BJ (cell line): ENCODE measurements at regions not wholly inside any gene's neighbourhood (a gene's known extent, or its start where the extent isn't known, plus 50 kb on each side); places are given as distances from the start of the nearest gene placed in this dataset.

Experiments
- CTCF ChIA-PET: fragments of 350-600 bp; formaldehyde crosslinking; extraction: SDS; loops from one replicate; lab custom pipeline; 2021; ENCODE audit warnings: antibody characterized with exemption, inconsistent platforms; lab: Yijun Ruan, JAX
- POLR2A ChIA-PET: fragments of 300-600 bp; sonication (Branson Sonifier 250); formaldehyde crosslinking; extraction: SDS; loops from one replicate; lab custom pipeline; 2021; ENCODE audit warnings: antibody characterized with exemption; lab: Charles Lee
- DNase-seq: peaks from one replicate; pipeline ENCODE4 v3.0.0-alpha.2; 2011; ENCODE audit warnings: low read depth
- H3K27me3 ChIP-seq: 2 replicates; pipeline ENCODE4 v1.6.0; 2011; ENCODE audit warnings: low read length; ENCODE audit not compliant: control insufficient read depth, insufficient read depth
- H3K36me3 ChIP-seq: 2 replicates; pipeline ENCODE4 v1.5.1; 2011; ENCODE audit warnings: low read length; ENCODE audit not compliant: control insufficient read depth, insufficient read depth
- H3K4me3 ChIP-seq: 2 replicates; pipeline ENCODE4 v1.5.1; 2011; ENCODE audit warnings: low read depth, mild to moderate bottlenecking, control low read depth, low read length
- CTCF ChIP-seq: IDR thresholded peaks from 2 replicates; pipeline ENCODE4 v1.5.1; 2011; ENCODE audit warnings: low read depth, mild to moderate bottlenecking, control low read depth, inconsistent platforms, low read length, moderate library complexity; ENCODE audit not compliant: insufficient read depth

- Histone ChIP-seq H3K4me3 (no peak overlapping the region), H3K27me3 (no peaks in the 10 kb centered on the region), H3K36me3 (no peaks in the 10 kb centered on the region)
- TF ChIP-seq CTCF, result no peak
- POLR2A ChIA-PET, result no interaction called here
- DNase-seq, result no peak
- CTCF ChIA-PET, result no interaction called here
Observed at GRCh38 chr10:65482848-65483247, 1443.0 kb upstream of the LRRTM3 start.

- no peaks in the 10 kb centered on the region for H3K27me3 ChIP-seq
- H3K36me3 ChIP-seq, result no peaks in the 10 kb centered on the region
- ChIA-PET CTCF (no interaction called here), POLR2A (no interaction called here)
- no peak for DNase-seq
- TF ChIP-seq CTCF, result no peak
- no peak overlapping the region for H3K4me3 ChIP-seq
Observed at GRCh38 chr10:65491799-65492198, 1434.0 kb upstream of the LRRTM3 start.

GRCh38 chr10:65496541-65496940 lies 1429.3 kb upstream of the LRRTM3 start:
- POLR2A ChIA-PET, result no interaction called here
- TF ChIP-seq CTCF, result no peak
- Histone ChIP-seq H3K4me3 (no peak overlapping the region), H3K36me3 (no peaks in the 10 kb centered on the region), H3K27me3 (no peaks in the 10 kb centered on the region)
- CTCF ChIA-PET, result no interaction called here
- DNase-seq, result no peak

GRCh38 chr10:65497837-65498236 lies 1428.0 kb upstream of the LRRTM3 start:
- Histone ChIP-seq H3K4me3 (no peak overlapping the region), H3K27me3 (no peaks in the 10 kb centered on the region), H3K36me3 (no peaks in the 10 kb centered on the region)
- TF ChIP-seq CTCF, result no peak
- DNase-seq, result no peak
- ChIA-PET POLR2A (no interaction called here), CTCF (no interaction called here)

- TF ChIP-seq CTCF, result no peak
- ChIA-PET CTCF (no interaction called here), POLR2A (no interaction called here)
- no peaks in the 10 kb centered on the region for H3K36me3 ChIP-seq
- H3K4me3 ChIP-seq, result no peak overlapping the region
- DNase-seq, result no peak
- H3K27me3 ChIP-seq, result no peaks in the 10 kb centered on the region
Observed at GRCh38 chr10:65500716-65501115, 1425.1 kb upstream of the LRRTM3 start.

GRCh38 chr10:65501259-65501658 lies 1424.6 kb upstream of the LRRTM3 start:
- CTCF ChIA-PET, result no interaction called here

More at GRCh38 chr10:65501259-65501658, 1424.6 kb upstream of the LRRTM3 start:
- Histone ChIP-seq H3K27me3 (no peaks in the 10 kb centered on the region), H3K36me3 (no peaks in the 10 kb centered on the region), H3K4me3 (no peak overlapping the region)
- no peak for DNase-seq
- POLR2A ChIA-PET, result no interaction called here
- no peak for TF ChIP-seq CTCF
